ENCODE measurements at regions not wholly inside any gene's neighbourhood (a gene's known extent, or its start where the extent isn't known, plus 50 kb on each side); places are given as distances from the start of the nearest gene placed in this dataset.

- H3K27me3 ChIP-seq (ENCODE audit: control insufficient read depth, insufficient read depth, low read length) = no peaks in the 10 kb centered on the region
- BruUV-seq (replicated peaks) = no TSS peak
- no peaks in the 10 kb centered on the region for H3K9me3 ChIP-seq (ENCODE audit: control insufficient read depth, insufficient read depth, low read depth, low read length)
- no peak overlapping the region for H3K4me3 ChIP-seq (ENCODE audit: low read depth in 2 of 2, low read length in 2 of 2)
- DNase-seq (ENCODE audit: low read depth, low spot score) = no peak
- ChIA-PET CTCF (no interaction called here), POLR2A (no interaction called here)
- no peaks in the 10 kb centered on the region for H3K36me3 ChIP-seq (ENCODE audit: control insufficient read depth, insufficient read depth, low read length)
- H3K27ac ChIP-seq (ENCODE audit: low read length) = peak overlapping the region; percentile 80
- TF ChIP-seq TCF7L2 (IDR thresholded peaks at IDR 0.05; ENCODE audit: low read depth, low read length) (no peak), POLR2AphosphoS5 (IDR thresholded peaks at IDR 0.05; ENCODE audit: low read depth, low read length) (no peak), SIN3A (IDR thresholded peaks at IDR 0.05; ENCODE audit: borderline replicate concordance, insufficient read depth, low read depth, low read length) (no peak), CTCF (IDR thresholded peaks at IDR 0.05) (no peak)
- TF ChIP-seq, protein P1, sequence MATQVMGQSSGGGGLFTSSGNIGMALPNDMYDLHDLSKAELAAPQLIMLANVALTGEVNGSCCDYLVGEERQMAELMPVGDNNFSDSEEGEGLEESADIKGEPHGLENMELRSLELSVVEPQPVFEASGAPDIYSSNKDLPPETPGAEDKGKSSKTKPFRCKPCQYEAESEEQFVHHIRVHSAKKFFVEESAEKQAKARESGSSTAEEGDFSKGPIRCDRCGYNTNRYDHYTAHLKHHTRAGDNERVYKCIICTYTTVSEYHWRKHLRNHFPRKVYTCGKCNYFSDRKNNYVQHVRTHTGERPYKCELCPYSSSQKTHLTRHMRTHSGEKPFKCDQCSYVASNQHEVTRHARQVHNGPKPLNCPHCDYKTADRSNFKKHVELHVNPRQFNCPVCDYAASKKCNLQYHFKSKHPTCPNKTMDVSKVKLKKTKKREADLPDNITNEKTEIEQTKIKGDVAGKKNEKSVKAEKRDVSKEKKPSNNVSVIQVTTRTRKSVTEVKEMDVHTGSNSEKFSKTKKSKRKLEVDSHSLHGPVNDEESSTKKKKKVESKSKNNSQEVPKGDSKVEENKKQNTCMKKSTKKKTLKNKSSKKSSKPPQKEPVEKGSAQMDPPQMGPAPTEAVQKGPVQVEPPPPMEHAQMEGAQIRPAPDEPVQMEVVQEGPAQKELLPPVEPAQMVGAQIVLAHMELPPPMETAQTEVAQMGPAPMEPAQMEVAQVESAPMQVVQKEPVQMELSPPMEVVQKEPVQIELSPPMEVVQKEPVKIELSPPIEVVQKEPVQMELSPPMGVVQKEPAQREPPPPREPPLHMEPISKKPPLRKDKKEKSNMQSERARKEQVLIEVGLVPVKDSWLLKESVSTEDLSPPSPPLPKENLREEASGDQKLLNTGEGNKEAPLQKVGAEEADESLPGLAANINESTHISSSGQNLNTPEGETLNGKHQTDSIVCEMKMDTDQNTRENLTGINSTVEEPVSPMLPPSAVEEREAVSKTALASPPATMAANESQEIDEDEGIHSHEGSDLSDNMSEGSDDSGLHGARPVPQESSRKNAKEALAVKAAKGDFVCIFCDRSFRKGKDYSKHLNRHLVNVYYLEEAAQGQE (IDR thresholded peaks at IDR 0.05; ENCODE audit: insufficient read depth in 1 of 2, low read depth in 2 of 2, low read length in 1 of 2) = no peak
- peaks cover 42% of the 10 kb centered on the region for H3K4me1 ChIP-seq (ENCODE audit: control insufficient read depth, insufficient read depth, low read length)
- intact Hi-C loops (cut with micrococcal nuclease; ENCODE audit: unreplicated experiment) (no loop called here), in situ Hi-C loops (cut with HindIII; ENCODE audit: low pct_unique_long_range_greater_than_20kb, low sequenced_read_pairs) (no loop called here)
- ATAC-seq = no peak
Observed at GRCh38 chr12:124716208-124717130, 147.2 kb downstream of the SCARB1 start.

DNA sequence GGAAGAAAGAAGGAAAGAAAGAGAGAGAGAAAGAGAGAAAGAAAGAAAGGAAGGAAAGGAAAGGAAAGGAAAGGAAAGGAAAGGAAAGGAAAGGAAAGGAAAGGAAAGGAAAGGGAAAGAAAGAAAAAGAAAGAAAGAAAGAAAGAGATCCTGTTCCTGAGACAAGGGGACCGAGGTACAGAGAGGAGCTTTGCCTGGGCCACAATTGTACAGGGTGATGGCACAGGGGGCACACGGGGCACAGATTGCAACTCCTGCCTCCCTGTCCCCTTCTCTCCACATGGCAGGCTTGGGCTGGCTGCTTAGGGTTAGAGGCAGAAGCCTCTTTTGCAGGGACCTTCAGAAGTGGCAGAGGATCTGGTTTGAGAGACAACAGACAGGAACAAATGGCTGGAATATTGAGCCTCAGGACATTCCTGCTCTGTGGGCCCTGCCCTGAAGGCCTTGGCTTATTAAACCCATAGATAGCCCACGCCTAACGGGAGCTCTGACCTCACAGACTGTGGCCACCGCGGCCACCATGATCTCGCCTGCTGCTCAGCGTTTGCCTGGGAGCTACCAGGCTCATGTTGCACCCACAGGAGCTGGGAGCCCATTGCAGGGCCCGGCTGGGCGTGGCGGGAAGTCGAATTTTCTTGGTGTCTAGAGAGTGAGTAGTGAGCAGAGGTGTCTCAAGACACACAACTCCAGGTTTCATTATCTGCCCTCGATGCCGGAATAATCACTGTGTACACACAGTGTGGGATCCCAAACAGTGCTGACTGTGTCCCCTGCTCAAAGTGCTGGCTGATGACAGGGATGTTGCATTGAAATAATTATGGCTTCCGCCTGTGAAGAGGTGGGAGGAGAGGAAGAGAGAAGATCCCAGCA, 147.9 kb upstream of the NCOR2 start:
- Histone ChIP-seq H3K4me3 (ENCODE audit: low read depth in 2 of 2, low read length in 2 of 2) (peak overlapping the region in 1 of 2 experiments; percentile 3; a peak in 1 of 4 replicates), H3K27ac (ENCODE audit: low read length) (peak overlapping the region; percentile 80), H3K4me1 (ENCODE audit: control insufficient read depth, insufficient read depth, low read length) (peaks cover 32% of the 10 kb centered on the region), H3K9me3 (ENCODE audit: control insufficient read depth, insufficient read depth, low read depth, low read length) (no peaks in the 10 kb centered on the region), H3K27me3 (ENCODE audit: control insufficient read depth, insufficient read depth, low read length) (no peaks in the 10 kb centered on the region), H3K36me3 (ENCODE audit: control insufficient read depth, insufficient read depth, low read length) (no peaks in the 10 kb centered on the region)
- ChIA-PET POLR2A (no interaction called here), CTCF (interaction anchor here (0.5 kb wide), 1 partner anchor 376 kb away, joined by 6 read pairs; no protein-coding TSS in a partner anchor)
- no TSS peak for BruUV-seq (replicated peaks)
- no peak for TF ChIP-seq CTCF (IDR thresholded peaks at IDR 0.05)
- TF ChIP-seq, protein P1 (IDR thresholded peaks at IDR 0.05; ENCODE audit: insufficient read depth in 1 of 2, low read depth in 2 of 2, low read length in 1 of 2) = no peak
- TF ChIP-seq TCF7L2 (IDR thresholded peaks at IDR 0.05; ENCODE audit: low read depth, low read length) = no peak
- TF ChIP-seq POLR2AphosphoS5 (IDR thresholded peaks at IDR 0.05; ENCODE audit: low read depth, low read length) = no peak
- no peak for TF ChIP-seq SIN3A (IDR thresholded peaks at IDR 0.05; ENCODE audit: borderline replicate concordance, insufficient read depth, low read depth, low read length)
- in situ Hi-C loops (cut with HindIII; ENCODE audit: low pct_unique_long_range_greater_than_20kb, low sequenced_read_pairs) = no loop called here
- DNase-seq (ENCODE audit: low read depth, low spot score) (no peak), ATAC-seq (peak; percentile 55)
- intact Hi-C loops (cut with micrococcal nuclease; ENCODE audit: unreplicated experiment) = no loop called here

All from Panc1 (cell line).